PC-9 (cell line): ENCODE measurements at regions not wholly inside any gene's neighbourhood (a gene's known extent, or its start where the extent isn't known, plus 50 kb on each side); places are given as distances from the start of the nearest gene placed in this dataset.

Source experiments
- BruUV-seq: library from RNA; stranded (reverse); fragments of 400-500 nt; replicated peaks from 2 replicates; lab custom pipeline; 2021; lab: Mats Ljungman, UMichigan
- CTCF ChIA-PET: fragments of 300-600 bp; sonication (Branson Sonifier 250); formaldehyde crosslinking; loops from one replicate; lab custom pipeline; 2022; ENCODE audit warnings: antibody characterized with exemption; lab: Charles Lee
- POLR2A ChIA-PET: fragments of 300-600 bp; sonication (Branson Sonifier 250); formaldehyde crosslinking; loops from one replicate; lab custom pipeline; 2022; ENCODE audit warnings: antibody characterized with exemption; ENCODE audit not compliant: unreplicated experiment; lab: Charles Lee
- DNase-seq, 2 experiments: peaks; one replicate each; pipeline versions ENCODE4 v3.0.0 to v3.0.0-alpha.2; 2015 to 2022; ENCODE audit warnings: mixed read lengths in 1 of 2
- H2AFZ ChIP-seq: fragments of 200-600 bp; sonication (generic); 2 replicates; pipeline ENCODE4 v1.8.1; 2017; ENCODE audit warnings: antibody characterized with exemption
- H3F3A ChIP-seq: fragments of 200-600 bp; sonication (generic); 2 replicates; pipeline ENCODE4 v1.8.1; 2017; ENCODE audit warnings: antibody characterized with exemption, mild to moderate bottlenecking, low read depth; ENCODE audit not compliant: insufficient read depth
- H3K27ac ChIP-seq: fragments of 200-600 bp; sonication (generic); 2 replicates; pipeline ENCODE4 v1.6.1; 2016; ENCODE audit warnings: mixed run types
- H3K27me3 ChIP-seq: fragments of 200-600 bp; sonication (generic); 2 replicates; pipeline ENCODE4 v1.6.1; 2016; ENCODE audit warnings: low read depth, mixed run types; ENCODE audit not compliant: insufficient read depth
- H3K36me3 ChIP-seq: fragments of 200-600 bp; sonication (generic); 2 replicates; pipeline ENCODE4 v1.6.1; 2016; ENCODE audit warnings: low read depth, mixed run types
- H3K4me1 ChIP-seq: fragments of 200-600 bp; sonication (generic); replicated peaks from 2 replicates; pipeline ENCODE4 v1.6.1; 2016; ENCODE audit warnings: mixed run types; ENCODE audit not compliant: insufficient read depth
- H3K4me2 ChIP-seq: fragments of 200-600 bp; sonication (generic); 2 replicates; pipeline ENCODE4 v1.6.1; 2017; ENCODE audit warnings: mixed run types
- H3K4me3 ChIP-seq: fragments of 200-600 bp; sonication (generic); 2 replicates; pipeline ENCODE4 v1.6.1; 2016; ENCODE audit warnings: mixed run types
- H3K79me2 ChIP-seq: fragments of 200-600 bp; sonication (generic); 2 replicates; pipeline ENCODE4 v1.6.1; 2017; ENCODE audit warnings: low read depth, mixed run types
- H3K9me2 ChIP-seq: fragments of 200-600 bp; sonication (generic); 2 replicates; pipeline ENCODE4 v1.8.1; 2017; ENCODE audit warnings: mild to moderate bottlenecking; ENCODE audit not compliant: insufficient read depth
- H3K9me3 ChIP-seq: fragments of 200-600 bp; sonication (generic); 2 replicates; pipeline ENCODE4 v1.8.1; 2016; ENCODE audit warnings: low read depth; ENCODE audit not compliant: insufficient read depth
- H4K20me1 ChIP-seq: fragments of 200-600 bp; sonication (generic); 2 replicates; pipeline ENCODE4 v1.8.1; 2017; ENCODE audit not compliant: insufficient read depth
- CTCF ChIP-seq: fragments of 200-600 bp; sonication (generic); conservative IDR thresholded peaks from 2 replicates; pipeline ENCODE4 v1.6.1; 2017; ENCODE audit warnings: mixed run types, antibody characterized with exemption, mild to moderate bottlenecking, moderate library complexity
- EZH2 ChIP-seq: fragments of 200-600 bp; sonication (generic); IDR thresholded peaks from 2 replicates; pipeline ENCODE4 v1.8.0; 2017; ENCODE audit warnings: antibody characterized with exemption, low read depth
- intact Hi-C: fragments of 100-400 bp; cut with micrococcal nuclease; formaldehyde crosslinking; loops from one replicate; pipeline ENCODE4 v1.10.0; 2022; ENCODE audit not compliant: unreplicated experiment

GRCh38 chr7:156148995-156149394 is 336.7 kb upstream of the SHH start:
- Histone ChIP-seq H3K9me3 (no peaks in the 10 kb centered on the region), H3K4me2 (no peak overlapping the region), H3K36me3 (no peaks in the 10 kb centered on the region), H2AFZ (no peak overlapping the region), H4K20me1 (no peaks in the 10 kb centered on the region), H3K27me3 (peaks cover 59% of the 10 kb centered on the region), H3K4me1 (no peaks in the 10 kb centered on the region), H3F3A (no peaks in the 10 kb centered on the region), H3K4me3 (no peak overlapping the region), H3K27ac (no peak overlapping the region), H3K9me2 (no peaks in the 10 kb centered on the region), H3K79me2 (no peaks in the 10 kb centered on the region)
- CTCF ChIA-PET = no interaction called here
- intact Hi-C loops = no loop called here
- POLR2A ChIA-PET = no interaction called here
- BruUV-seq = no TSS peak
- DNase-seq = no peak
- no peak for TF ChIP-seq CTCF
- TF ChIP-seq EZH2 = no peak

GRCh38 chr7:156148547-156148946 is 336.3 kb upstream of the SHH start:
- no peak for DNase-seq
- intact Hi-C loops = no loop called here
- ChIA-PET CTCF (no interaction called here), POLR2A (no interaction called here)
- TF ChIP-seq EZH2 = no peak
- TF ChIP-seq CTCF = no peak
- Histone ChIP-seq H3K27ac (no peak overlapping the region), H3F3A (no peaks in the 10 kb centered on the region), H3K27me3 (peaks cover 64% of the 10 kb centered on the region), H3K4me1 (no peaks in the 10 kb centered on the region), H3K9me3 (no peaks in the 10 kb centered on the region), H4K20me1 (no peaks in the 10 kb centered on the region), H3K36me3 (no peaks in the 10 kb centered on the region), H2AFZ (no peak overlapping the region), H3K4me2 (no peak overlapping the region), H3K9me2 (no peaks in the 10 kb centered on the region), H3K4me3 (no peak overlapping the region), H3K79me2 (no peaks in the 10 kb centered on the region)
- BruUV-seq = no TSS peak

- no peak for TF ChIP-seq EZH2
- TF ChIP-seq CTCF = no peak
- POLR2A ChIA-PET = no interaction called here
- BruUV-seq = no TSS peak
- Histone ChIP-seq H3K27ac (no peak overlapping the region), H3K9me3 (no peaks in the 10 kb centered on the region), H3K9me2 (no peaks in the 10 kb centered on the region), H3K4me1 (no peaks in the 10 kb centered on the region), H3K36me3 (no peaks in the 10 kb centered on the region), H3K27me3 (peaks cover 70% of the 10 kb centered on the region), H3K79me2 (no peaks in the 10 kb centered on the region), H3K4me2 (no peak overlapping the region), H3F3A (no peaks in the 10 kb centered on the region), H3K4me3 (no peak overlapping the region), H4K20me1 (no peaks in the 10 kb centered on the region), H2AFZ (no peak overlapping the region)
- no peak for DNase-seq
- intact Hi-C loops = no loop called here
- CTCF ChIA-PET = no interaction called here
Observed at GRCh38 chr7:156147756-156148504, 335.7 kb upstream of the SHH start.
